HG02938 (cell line): ENCODE measurements at regions not wholly inside any gene's neighbourhood (a gene's known extent, or its start where the extent isn't known, plus 50 kb on each side); places are given as distances from the start of the nearest gene placed in this dataset.

Experiments
- ATAC-seq: cut with Tn5 transposase; IDR thresholded peaks from one replicate; pipeline ENCODE4 v1.9.1; 2021; ENCODE audit warnings: mild to moderate bottlenecking, moderate library complexity; ENCODE audit not compliant: unreplicated experiment

DNA sequence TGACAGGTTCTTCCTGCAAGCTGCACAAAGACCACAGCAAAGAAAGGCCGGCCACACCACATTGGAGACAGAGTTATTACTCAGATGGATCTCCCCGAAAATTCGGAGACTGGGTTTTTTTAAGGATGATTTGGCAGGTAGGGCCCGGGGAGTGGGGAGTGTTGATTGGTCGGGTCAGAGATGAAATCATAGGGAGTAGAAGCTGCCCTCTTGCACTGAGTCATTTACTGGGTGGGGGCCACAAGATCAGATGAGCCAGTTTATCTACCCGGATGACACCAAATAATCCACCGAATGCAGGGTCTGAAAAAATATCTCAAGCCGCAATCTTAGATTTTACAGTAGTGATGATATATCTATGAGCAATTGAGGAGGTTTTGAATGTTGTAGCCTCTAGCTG, 401.8 kb upstream of the FAT3 start:
- ATAC-seq: no peak

DNA sequence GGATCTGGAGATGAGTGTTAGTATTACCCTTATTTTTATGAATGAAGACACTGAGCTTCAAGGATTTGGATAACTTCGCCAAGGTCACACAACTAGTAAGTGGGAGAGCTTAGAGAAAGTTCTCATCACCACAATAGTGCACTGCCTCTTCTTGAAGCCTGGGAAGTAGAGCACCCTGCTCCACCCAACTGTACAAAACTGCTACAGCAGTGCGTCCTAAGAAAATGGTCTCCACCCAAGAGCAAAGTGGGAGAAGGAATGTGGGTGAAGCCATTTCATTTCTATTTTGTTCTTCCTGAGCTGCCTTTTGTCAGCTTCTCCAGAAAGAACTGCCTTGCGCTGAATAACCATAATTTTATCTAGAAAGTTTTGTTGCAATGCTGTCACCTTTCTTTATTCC, 403.9 kb upstream of the FAT3 start:
- no peak for ATAC-seq

DNA sequence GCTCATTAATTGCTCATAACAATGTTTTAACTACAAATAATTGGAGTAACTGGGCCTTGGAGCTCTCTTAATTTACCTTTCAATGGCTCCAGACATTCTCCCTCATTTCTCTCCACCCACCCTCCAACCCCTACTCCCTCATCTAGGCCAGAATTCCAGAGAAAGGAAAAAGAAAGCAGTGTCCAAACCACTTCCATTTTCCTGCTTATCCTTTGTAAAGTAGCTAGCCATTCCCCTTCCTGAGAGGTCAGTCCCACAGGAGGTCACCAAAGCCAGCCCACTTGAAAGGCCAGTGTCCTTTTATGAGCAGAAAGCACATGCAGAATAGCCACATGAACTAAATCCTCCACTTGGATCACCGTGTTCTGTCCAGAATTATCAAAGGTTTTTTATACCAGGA, 404.8 kb upstream of the FAT3 start:
- ATAC-seq: no peak

DNA sequence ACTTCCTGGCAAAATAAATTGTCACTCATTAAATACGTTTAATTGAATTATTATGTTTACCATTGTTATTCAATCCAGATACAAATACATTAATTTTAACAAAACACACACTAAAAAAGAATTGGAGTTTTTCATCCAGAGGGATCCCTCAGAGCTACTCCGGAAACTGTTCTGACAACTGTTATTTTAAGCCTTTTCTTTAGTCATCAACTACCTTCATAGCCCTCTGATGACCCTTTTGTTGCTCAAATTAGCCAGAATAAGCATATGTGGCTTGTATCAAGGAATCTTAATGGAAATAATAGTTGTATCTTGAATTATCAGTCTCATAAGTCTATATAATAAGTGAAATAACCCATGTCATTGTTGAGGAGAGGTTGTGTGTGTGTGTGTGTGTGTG, 405.4 kb upstream of the FAT3 start:
- no peak for ATAC-seq

DNA sequence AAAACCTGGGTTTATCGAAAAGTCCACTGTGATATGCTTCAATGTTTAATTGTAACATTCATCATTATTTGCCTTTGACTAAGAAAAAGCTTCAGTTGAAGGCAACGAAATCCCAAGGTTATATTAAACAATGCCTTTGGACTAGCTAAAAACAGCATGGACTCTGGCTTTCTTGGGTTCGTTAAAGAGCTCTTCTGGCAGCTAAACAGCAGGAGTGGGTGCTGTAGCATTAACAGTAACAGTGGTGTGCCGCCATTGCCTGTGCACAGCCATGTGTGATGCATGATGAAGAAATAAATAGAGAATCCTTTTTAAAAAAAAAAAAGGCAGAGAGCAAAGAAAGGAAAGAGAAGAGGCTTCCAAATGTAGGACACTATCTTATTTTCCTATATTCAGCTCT, 406.6 kb upstream of the FAT3 start:
- no peak for ATAC-seq

DNA sequence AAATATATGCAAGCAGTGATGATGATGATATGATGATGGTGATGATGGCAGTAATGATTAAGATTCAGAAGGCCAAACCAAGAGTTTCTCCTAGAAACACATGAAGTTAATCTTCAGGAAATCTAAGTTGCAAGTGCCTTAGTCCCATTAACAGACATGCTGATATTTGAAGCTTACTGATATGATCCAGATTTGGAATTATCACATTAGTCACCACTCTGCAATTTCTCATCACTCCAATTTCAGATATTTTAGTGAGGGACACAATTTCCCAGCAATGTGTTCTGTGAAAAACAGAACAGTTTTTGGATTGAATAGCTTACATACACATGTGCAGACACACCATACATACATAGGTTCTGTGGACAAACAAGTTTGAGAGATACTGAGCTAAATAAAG, 411.4 kb upstream of the FAT3 start:
- no peak for ATAC-seq

DNA sequence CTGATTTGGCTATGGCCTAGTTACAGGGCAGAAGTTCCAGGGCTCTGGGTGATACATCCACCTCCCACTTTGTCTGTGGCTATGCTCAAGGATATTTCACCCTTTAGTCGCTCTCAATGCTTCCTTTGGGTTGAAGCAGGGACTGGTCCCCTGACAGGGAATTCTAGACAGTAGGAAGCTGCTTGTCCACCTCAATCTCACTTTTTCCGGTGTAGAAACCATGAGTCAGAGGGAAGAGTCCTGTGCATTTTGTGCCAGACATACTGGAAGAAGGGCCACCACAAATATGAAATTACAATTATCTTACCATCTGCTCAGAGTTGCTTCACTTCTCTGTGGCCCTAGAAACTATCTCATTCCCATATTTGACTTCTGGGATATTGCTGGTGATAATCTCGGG, 413.7 kb upstream of the FAT3 start:
- no peak for ATAC-seq

DNA sequence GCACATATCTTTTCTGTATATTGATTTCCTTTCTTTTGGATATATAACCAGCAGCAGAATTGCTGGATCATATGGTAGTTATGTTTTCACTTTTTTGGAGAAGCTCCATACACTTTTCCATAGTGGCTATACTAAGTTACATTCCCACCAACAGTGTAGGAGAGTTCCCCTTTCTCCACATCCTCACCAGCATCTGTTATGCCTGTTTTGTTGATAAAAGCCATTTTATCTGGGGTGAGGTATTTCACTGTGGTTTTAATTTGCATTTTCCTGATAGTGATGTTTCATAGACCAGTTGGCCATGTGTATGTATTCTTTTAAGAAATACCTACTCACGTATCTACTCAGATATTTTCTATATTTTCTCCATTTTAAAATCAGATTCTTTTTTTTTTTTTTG, 419.3 kb upstream of the FAT3 start:
- no peak for ATAC-seq

DNA sequence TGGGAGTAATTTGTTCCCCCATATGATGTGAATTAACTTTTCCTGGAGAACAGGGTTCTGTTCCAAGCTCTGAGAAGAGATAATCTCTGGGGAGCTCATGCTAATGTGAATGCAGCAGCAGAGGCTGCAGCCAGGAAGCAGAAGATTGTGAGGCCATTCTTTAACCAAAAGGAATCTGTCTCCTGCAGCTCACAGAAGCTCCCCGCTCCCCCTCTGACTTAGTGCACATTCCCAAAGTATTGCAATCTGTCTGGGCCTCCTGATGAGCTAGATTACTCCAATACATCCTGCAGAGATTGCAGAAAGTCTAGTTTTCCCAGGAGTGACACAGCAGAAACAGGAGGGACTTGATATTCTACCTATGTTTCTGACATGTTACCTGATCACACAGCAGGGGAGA, 420.6 kb upstream of the FAT3 start:
- ATAC-seq: no peak

DNA sequence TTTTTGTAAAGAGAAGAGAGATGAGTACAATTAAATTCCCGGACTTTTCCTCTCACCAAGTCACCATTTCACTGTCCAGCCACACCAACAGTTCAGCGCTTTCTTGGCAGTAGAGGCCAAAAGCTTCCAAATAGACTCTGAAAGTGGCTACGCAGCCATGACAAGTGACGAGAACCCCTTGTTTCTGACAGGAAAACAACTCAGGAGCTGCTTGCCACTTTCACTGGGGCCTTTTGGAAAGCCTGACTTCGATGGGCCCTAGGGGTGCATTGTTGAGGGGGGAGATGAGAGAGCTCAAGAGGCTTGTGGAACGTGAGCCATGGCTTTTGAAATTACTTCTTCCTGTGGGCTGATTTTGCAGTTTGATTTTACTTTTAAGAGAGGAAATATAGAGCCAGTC, 422.1 kb upstream of the FAT3 start:
- ATAC-seq: no peak

DNA sequence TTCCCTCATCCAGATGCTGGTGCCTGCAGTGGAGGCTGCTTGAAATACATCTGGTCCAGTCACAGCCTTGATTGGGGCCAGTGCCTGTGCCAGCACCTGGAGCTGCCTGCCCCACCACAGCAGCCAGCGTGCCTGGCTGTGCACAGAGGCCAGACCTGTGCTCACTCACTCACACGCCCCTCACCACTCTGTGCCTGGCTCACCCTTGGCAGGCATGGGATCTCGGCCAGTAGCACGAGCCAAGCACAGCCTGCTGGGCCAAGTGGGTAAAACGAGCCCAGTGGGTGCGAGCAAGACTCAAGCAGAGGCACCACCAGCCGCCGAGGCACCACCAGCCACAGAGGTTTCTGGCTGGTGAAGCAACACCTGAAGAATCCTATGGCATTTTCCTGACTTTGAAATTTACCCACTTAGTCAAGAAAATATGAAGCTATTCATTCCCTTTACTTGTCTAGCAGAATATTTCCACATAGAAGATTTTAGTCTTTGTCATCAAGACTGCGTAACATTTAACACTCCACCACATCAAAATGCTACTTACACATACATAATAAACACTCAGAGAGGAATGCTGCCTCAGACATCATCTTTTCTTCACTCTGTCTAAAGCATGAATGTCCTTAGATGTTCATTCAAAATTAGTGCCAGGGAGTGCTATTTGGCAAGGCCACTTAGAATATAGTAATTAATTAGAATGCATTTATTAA, 424.3 kb upstream of the FAT3 start:
- no peak for ATAC-seq

DNA sequence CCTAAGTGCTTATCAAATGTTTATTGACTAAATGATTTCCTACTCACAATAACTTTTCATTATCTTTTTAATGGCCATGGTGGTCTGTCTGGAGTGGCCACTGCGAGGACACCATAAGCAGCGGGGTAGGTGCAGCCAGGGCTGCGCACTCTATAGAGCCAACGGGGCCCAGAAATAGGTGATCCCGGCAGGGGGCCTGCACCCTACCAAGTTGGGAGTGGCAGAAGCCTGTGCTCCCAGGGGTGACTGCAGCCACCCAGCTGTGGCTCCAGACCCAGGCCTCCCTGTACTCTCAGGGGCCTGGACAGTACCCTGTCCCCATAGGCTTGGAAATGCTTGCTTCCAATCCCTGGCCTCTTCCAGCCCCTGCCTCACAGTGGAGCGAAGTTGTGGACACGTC, 426.4 kb upstream of the FAT3 start:
- ATAC-seq: no peak

DNA sequence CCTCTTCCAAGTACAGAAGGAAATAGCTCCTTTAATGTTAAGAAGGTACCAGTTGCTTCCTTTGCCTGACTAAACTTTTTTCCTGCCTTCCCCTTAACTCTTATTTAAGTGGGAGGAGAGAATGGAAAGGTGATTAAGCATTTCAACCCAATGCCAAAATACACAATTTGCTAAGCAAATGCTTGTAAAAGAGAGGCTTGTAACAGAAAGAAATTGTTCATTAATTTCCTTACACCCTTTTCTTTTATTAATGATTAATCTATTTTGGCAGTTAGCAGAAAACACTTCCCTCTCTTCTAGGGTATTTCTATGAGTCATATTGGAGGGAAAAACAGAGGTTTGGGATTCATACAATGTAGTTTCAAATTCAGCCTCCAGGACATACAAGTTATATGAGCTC, 427.6 kb upstream of the FAT3 start:
- ATAC-seq: no peak

DNA sequence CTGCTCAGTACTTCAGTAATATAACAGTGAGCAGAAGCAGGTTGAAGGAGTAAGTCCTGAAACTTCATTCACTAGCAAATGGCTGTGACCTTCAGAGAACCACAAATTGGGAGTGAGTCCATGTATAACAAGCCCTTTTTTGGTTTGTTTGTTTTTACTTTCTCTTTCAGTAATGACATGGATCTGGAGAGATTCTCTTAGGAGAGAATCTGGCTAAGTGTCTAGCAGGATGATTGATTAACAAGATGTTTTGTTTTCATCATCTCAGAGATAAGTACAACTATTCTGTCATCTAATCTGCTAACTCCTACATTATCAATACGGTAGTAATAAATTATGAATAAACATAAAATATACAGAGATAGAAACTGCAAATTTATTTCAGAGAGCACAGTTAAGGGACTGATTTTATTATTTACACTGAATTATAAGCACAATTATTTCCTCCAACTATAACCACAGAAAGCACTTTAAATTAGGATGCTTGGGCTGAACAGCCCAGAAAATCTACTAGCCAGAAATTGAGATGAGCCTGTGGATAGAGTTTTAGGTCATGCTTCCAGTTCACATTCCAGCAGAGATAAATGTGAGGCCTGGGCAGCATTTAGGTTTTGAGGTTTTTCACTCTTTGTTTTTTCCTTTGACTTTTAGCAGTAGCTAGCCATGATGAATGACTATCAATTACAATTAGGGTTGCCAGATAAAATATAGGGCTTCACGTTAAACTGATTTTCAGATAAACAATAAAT, 429.3 kb upstream of the FAT3 start:
- no peak for ATAC-seq

DNA sequence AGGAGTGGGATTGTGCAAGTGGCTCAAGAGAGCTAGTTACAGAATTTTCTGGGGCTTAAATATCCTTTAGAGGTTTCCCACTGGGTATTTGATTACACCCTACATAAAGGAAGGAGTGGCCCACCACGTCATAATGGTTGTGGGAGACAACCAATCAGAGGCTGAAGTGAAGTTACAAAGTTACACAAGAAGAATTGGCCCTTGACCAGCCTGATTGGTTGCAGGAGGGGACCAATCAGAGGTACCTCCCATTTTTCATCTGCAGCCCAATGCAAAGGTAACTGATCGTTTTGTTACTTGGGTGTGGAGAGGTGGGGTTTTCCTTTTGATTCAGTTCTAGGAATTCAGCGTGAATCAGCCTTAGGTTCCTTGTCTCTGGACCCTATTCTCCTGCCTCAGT, 430.5 kb upstream of the FAT3 start:
- no peak for ATAC-seq

DNA sequence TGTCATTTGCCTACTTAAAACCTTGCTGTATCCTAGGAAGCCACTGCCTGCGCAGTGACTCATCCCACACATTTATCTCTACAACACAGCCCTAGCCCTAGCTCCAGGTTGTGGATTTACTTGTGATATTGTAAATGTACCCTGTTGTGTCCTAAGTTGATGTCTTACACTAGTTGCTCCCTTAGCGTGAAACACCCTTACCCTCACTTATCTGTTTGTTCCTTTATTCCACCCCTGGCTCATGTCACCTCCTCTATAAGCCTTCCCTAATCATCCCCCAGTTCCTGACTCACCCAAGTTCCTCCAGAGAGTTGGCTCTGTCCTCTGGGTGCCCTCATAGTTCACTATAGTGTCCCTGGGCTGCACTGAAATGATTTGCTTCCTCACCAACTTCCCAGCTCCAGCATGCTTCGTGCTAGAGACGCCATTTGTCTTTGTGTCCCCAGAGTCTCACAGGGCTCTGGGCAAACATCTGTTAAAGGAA, 431.8 kb upstream of the FAT3 start:
- no peak for ATAC-seq

DNA sequence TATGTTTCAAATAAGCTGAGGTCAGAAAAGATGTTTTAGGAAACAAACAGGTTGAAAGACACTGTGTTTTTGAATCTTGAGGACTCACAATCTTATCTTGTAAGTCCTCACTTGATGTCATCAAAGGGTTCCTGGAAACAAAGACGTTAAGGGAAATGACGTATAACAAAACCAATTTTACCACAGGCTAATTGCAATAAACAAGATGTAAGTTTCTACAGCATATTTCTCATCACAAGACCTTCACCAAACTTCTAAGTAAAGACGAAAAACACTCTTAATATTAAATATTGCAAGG, 433.5 kb upstream of the FAT3 start:
- no peak for ATAC-seq

DNA sequence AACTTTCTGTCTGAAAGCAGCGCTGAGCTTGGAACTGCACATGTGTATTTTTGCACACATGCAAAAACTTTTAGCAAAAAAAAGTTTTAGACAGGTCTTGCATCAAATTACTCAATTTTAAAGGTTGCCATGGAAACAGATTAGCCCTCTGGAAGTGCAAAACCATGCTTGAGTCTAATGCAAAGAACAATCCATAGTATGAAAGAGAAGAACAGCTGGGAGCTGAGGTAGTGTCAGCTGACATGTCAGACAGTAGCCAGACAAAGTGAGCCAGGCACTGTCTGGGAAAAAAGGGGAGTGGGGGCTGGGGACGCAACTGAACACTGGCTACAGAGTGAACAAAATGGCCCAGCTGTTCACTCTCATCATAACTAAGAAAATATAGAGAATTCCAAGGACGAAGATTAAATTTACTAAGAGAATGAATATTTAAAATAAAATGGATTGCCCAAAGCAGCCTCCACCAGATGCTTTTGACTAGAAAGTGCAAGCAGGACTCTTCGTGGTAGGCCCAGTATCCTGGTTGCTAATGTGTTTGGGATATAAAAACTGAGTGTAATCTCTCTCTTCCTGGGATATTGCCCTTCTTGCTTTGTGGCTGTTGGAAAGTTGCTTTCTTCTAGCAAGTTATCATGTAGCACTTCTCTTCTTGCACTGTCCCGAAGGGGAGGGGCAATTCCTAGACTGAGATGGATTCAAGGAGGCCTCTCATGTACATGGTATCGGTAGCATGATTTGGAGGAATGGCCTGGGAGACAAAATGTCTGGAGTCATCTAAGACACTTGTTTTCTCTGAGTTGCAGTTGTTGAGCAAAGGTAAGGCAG, 434.1 kb upstream of the FAT3 start:
- no peak for ATAC-seq

DNA sequence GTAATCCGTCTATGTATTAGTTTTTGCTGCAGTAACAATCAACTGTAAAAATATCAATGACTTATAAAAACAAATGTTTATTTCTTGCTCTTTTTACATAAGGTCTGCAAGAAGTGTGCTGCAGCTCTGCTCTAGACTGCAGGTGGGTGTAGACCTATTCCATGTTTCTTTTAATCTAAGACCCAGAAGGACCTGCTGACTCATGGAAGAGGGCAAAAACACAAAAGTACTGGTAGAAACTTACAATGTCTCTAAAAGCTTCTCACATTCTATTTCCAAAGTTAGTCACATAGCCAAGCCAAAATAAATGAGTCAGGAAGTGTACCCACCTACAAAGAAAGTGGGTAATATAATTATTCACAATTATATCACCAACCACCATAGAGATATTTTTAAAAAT, 435.9 kb upstream of the FAT3 start:
- no peak for ATAC-seq

DNA sequence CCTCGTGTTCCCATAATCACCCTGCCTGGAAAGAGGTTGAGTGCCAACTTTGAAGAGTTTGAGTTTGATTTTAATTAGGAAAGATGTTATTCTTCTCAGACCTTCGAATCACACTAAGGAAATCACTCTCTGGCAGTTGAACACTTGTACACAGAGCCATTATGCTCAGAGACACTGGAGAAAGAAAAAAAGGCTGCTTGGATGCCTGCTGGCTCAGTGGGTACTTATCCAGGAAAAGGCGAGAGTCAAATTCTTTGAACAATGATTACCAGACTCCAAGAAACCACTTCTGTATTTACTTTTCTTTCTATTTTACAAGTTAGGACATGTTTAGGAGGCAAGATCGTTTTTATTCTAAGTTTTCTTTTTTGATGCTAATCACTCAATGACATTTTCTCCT, 438.5 kb upstream of the FAT3 start:
- no peak for ATAC-seq

DNA sequence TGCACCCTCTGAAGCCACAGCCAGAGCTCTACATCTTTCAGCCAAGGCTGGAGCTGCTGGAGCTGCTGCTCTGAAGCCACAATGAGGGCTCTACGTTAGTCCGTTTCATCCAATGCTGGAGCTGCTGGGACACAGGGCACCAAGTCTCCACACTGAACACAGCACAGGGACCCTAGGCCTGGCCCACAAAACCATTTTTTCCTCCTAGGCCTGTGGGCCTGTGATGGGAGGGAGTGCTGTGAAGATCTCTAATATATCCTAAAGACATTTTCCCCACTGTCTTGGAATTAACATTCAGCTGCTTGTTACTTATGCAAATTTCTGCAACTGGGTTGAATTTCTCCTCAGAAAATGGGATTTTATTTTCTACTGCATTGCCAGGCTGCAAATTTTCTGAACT, 441.4 kb upstream of the FAT3 start:
- ATAC-seq: no peak

DNA sequence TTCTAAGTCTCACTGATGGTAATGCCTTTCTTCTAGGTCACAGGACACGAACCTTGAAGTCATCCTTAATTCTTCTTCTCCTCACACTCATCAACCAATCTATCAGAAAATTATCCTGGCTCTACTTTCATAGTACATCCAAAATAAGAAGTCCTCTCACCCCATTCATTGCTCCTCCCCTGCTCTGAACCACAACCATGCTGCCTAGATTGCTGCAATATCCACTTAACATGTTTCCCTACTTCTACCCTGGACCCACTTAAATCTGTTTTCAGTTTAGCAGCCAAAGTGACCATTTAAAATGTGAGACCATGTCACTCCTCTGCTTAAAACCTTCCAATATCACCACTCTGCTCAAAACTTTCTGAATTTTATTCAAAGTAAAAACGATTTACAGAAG, 445.9 kb upstream of the FAT3 start:
- ATAC-seq: no peak
